Superior temporal gyrus (tissue), 1 donor: ENCODE measurements at regions not wholly inside any gene's neighbourhood (a gene's known extent, or its start where the extent isn't known, plus 50 kb on each side); places are given as distances from the start of the nearest gene placed in this dataset.
"Not testable (repeated sequence)": the region's sequence is repeated elsewhere in the genome, so short reads cannot be mapped to it uniquely, and the experiment has no call there.

Experiments
- DNase-seq: peaks from one replicate; pipeline ENCODE4 v3.0.0-alpha.2; 2016; ENCODE audit errors: extremely low spot score

DNA sequence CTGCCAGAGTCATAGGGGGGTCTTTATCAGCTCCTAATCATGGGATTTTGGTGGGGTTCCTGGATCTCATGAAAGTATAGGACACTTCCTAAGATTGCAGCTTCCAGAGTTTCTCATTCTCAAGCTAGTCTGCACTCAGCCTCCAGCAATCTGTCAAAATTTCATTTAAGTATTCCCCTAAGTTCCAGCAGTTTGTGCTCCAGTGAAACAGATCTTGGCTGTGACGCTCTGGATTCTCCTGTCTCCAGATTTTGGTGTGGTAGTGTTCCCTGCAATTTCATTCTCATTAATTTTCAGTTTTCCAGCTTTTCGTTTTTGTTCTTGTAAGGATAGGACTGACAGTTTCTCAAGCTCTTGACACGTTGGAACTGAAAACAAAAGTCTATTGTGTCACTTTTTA is 908.9 kb upstream of the MIR17HG start:
- no peak for DNase-seq

DNA sequence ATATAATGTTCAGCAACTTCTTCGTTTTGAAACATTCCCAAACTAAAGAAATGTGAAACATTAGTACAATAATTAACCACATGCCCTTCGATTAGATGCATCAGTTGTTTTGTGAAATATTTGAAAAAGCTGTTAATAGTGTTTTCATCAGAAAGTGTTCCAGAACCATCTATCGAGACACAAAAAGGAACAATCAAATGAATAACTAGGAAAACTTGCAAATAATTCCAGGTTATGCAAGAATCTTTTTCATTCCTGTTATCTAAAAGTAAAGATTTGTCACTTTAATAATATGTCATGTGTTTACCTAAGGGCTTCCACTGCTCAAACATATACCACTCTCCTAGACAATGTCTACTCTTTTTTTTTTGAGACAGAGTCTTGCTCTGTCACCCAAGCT is 904.2 kb upstream of the MIR17HG start:
- DNase-seq: no peak

DNA sequence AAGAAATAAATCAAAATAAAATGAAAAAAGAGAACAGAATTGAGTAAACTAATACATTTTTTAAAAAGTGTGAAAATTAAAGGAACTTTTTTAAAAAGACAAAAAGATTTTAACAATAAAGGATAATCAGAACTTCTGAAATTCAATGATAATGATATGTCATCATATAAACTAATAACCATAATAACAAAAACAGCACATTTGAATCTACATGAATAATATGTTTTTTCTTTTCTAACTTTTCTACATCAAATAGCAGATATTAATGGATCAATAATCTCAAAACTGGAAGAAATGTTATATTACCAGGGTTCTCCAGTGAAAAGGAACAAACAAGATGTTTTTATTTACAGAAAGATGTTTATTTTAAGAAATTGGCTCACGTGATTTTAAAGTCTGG is 903.3 kb upstream of the MIR17HG start:
- DNase-seq: no peak

DNA sequence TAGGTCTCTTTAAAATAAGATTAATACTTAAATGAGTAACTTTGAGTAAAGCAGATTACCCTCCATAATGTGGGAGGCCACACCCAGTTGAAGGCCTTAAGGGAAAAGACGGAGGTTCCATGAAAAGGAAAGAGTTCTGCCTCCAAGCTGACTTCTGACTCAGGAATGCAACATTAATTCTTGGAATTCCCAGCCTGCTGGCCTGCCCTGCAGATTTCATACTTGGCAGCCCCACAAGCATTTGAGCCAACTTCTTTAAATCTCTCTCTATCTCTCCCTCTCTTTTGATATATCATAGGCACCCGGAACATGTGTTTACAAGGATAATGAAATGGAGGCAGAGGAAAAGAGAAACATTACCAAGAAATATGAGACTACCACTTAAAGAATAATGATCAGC is 902.3 kb upstream of the MIR17HG start:
- no peak for DNase-seq

DNA sequence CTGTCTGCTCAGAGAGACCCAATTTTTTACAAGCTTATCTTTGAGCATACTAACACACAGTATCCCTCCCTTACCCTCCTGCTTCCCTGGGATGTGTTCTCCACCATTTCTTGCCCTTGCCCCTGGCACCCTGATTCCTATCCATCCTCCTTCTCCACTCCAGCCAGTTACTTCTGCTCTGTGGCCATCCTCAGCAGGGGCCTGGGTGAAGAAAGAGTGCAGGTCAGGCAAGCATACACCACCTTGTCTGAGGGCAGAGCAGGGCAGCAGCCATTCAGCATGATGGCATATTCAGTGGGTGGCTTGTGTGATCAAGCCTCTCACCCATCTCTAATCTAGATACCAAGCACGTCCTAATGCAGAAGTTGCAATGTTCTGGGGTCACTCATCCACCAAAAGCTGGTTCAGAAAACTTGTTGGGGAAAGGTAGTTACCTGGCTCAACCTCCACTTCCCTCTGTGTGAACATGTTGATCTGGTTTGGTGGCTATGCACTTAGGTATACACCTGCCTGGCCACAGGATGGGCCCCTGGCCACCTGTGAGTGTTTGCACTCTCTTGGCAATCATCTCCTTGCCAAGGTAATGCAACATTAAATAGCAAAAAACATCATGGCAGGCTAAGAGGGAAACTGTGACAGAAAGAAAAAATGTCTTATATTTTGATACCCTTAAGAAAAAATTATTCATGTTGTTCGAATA is 900.3 kb upstream of the MIR17HG start:
- DNase-seq: no peak

DNA sequence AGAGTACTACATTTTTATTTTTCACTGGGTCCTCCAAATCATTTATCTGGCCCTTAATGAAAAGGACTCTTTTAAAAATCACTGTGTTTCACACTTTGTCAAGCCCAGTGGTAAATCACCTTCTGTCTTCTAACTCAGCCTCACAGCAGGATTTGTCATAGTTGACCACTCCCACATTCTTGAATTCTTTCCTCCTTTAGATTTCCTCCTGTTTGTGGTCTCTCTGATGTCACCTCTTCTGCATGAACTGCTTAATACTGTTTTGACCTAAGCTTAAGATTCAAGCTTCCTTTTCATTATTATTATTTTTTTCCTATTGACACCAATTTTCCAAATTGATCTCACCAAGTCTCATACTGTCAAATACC is 899.8 kb upstream of the MIR17HG start:
- DNase-seq: no peak

DNA sequence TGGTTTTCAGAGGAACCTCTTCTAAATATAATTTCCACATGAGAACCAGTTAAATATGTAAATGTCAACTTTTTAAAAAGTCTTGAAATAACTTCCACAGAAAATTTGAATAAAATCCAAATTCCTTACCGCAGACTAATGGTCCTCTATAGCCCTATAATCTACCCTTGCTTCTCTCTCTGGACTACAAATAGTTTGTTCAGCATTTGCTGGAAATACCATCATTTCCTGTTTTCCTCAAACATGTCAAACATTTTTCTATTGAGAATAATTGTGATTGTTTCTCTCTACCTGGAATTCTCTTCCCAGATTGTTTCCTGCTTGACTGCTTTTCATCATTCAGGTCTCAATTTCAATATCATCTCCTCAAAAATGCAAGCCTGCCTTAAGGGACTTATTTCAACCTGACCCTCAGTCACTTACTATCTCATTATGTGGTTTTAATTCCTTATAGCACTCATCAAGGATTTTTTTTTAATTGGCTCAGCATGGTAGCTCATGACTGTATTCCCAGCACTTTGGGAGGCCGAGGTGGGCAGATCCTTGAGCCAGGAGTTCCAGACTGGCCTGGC is 898.9 kb upstream of the MIR17HG start:
- DNase-seq: no peak

DNA sequence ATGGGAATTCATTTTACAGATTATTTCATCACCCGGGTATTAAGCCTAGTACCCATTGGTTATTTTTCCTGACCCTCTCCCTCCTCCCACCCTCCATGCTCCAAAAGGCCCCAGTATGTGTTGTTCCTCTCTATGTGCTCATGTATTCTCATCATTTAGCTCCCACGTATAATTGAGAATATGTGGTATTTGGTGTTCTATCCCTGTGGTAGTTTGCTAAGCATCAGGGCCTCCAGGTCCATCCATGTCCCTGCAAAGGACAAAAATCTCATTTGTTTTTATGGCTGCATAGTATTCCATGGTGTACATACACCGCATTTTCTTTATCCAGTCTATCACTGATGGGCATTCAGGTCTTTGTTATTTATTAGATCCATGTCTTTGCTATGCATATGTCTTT is 894.1 kb upstream of the MIR17HG start:
- no peak for DNase-seq

DNA sequence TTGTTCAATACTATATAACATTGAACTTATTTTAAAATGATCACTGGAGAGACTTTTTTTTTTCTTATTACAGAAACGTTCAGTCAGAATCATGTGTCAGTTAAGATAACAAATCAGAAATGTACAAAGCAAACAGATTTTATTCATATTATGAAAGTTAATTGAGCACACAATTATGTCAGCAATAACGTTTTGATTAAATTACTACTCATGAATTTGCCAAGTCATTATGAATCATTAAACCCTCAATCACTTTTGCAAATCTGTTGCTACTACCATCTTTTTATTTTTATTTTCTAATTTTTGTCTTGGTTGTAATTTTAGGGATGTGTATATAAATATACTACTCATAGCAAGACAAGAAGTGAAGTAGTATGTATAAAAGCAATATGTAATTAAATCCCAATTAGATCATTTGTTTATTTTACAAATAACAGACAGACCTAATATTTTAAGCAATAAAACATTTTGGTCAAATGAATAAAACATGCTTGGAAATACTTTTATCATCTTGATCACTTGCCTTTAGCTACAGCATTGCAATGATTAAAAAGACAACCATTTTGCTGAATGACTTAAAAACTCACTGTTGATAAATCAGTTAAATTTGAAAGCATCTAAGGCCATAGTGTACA is 893.4 kb upstream of the MIR17HG start:
- DNase-seq: no peak

DNA sequence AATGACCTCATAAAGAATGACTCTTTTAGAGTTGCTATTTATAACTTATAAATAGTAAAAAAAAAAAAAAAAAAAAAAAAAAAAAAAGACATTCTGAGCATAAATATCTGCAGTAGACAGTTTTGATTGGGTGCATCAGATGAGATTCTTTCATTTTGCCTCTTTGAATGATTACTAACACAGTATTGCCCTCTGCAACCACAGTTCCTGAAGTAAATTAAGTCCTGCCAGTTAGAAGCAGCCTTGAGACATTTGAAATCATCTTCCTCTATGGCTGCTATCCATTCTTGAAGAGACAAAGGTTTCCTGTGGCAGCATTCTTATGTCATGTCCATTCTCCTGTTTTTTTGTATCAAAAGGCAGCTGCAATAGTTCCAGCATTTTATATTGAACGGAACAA is 892.4 kb upstream of the MIR17HG start:
- DNase-seq: no peak

DNA sequence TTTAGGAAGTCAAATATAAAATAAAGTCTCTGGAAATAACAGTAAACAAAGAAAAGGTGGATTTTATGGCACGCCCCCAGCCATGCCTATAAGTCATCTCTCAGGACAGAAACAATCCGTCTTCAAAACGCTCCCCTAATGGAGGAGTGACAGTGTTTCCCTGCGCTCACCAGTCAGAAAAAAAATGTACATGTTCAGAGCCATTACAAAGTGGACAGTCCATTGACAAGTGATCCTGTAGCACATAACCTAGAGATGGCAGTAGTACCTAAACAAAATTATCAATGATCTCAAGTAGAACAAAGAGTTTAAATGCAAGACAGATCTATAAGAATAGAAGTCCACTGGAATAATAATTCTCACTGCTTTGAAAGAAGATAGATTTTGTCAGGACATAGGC is 891.7 kb upstream of the MIR17HG start:
- no peak for DNase-seq

DNA sequence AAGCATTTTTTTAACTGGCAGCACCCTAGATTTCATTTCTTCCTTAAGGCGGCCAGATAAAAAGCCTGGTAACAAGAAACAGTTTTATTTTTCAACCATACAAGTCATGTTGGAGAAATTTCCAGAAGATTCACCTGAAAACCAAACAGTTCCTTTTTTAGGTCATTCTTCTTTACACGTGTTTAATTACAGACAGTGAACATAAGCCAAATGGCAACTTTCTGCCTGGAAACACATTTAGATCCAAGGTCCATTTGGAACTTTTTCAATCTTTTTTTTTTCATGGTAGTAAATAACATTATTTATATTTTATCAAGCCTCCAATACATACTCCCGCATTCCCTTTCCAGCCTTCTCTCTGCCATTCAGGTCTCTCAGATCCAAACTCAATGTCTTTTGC is 886.1 kb upstream of the MIR17HG start:
- no peak for DNase-seq

DNA sequence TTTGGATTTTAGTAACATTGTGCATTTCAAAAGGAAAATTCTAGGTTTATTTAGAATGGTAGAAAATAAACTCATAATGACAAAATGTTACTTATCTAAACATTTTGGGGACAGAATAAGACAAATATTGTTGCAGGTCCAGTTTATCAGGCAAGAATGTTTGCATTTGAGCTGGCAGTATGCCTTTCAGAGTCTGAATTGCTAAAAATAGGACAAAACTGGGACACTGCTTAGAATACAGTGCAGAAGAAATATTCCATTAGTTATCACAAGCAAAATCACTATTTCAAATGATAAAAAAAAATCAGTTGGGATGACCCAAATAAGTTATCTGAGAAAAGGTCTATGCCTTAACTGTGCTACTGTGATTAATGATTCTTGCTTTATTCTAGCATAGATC is 870.3 kb upstream of the MIR17HG start:
- peak; percentile 31 for DNase-seq

DNA sequence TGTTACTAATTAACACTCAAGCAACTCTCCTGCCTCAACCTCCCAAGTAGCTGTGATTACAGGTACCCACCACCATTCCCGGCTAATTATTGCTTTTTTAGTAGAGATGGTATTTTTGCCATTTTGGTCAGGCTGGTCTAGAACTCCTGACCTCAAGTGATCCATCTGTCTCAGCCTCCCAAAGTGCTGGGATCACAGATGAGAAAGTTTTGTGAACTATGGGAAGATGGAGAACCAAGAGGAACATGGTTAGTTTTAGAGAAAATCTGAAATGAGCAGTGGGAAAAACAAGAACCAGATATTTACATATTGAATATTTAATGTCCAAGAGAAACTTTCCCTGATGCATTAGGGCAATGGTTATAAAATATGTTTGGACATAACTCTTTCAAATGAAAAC is 863.6 kb upstream of the MIR17HG start:
- no peak for DNase-seq

DNA sequence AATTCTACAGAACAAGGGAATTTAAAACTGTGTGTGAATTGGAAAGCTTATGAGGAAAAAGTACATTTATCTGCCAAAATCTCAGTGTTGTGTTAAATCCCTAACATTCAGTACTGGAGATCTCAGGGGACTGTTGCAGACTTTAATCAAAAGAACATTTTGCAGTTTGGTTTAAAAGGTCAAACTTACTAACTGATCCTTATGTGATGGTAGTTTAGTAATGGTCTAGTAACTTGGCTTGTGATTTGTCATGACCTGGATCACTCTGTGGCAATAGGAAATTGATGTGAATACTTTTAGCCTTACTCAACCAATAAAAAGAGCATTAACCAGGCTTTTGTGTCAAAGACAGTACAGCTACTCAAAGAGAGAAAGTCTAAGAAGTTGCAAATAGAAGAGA is 862.1 kb upstream of the MIR17HG start:
- no peak for DNase-seq

DNA sequence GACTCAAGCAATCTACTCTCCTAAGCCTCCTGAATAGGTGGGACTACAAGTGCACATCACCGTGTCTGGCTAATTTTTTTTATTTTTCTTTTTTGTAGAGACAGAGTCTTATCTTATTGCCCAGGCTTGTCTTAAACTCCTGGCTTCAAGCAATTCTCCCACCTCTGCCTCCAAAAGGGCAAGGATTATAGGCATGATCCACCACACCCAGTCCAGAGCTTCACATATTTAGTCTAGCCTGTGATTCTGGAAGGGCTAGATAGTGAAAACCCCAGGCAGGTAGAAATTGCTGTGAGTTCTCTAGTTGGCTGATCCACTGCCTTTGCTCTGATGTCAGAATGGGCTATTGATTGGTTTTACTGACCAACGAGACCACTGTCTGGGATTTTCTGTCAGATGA is 854.6 kb upstream of the MIR17HG start:
- DNase-seq: no peak

DNA sequence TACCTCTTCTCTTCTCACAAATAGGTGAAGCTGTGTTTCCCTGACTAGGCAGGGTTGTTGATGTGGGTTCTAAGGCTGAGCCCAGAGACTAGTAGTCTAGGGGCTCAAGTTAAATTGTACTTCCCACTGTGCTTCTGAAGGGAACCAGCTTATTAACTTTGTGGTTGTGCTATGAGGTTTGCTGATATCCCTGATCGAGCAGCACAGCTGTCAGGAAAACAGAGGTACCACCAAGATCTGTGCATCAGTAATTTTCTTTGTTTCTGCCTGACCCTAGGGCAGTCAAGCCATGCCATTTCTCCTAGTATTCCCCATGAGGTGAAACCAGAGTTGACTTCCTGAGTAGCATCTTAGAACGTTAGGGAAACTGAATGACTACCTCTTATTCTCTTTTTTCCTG is 853.8 kb upstream of the MIR17HG start:
- DNase-seq: no peak

DNA sequence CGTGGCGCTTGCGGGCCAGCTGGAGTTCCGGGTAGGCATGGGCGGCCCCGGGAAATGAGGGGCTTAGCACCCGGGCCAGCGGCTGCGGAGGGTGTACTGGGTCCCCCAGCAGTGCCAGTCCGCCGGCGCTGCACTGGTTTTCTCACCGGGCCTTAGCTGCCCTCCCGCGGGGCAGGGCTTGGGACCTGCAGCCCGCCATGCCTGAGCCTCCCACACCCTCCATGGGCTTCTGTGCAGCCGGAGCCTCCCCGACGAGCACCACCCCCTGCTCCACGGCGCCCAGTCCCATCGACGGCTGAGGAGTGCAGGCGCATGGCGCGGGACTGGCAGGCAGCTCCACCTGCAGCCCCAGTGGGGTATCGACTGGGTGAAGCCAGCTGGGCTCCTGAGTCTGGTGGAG is 852.6 kb upstream of the MIR17HG start:
- not testable (repeated sequence) for DNase-seq

DNA sequence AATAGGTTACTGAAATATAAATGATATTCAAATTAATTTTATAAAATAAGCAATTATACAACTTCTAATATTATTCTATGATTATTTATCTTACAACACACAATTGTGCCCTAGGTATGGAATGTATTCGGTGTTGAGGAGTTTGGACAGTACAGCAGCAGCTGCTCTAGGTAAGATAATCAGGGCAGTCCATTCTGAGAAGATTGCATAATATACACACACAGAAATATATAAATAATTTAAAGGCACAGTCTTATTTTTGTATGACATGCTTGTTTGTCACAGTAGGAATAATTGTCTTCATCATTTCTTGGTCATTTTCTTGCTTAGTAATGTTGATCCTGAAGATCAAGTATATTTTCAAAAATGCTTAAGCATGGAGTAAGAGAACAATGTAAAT is 849.4 kb upstream of the MIR17HG start:
- no peak for DNase-seq

DNA sequence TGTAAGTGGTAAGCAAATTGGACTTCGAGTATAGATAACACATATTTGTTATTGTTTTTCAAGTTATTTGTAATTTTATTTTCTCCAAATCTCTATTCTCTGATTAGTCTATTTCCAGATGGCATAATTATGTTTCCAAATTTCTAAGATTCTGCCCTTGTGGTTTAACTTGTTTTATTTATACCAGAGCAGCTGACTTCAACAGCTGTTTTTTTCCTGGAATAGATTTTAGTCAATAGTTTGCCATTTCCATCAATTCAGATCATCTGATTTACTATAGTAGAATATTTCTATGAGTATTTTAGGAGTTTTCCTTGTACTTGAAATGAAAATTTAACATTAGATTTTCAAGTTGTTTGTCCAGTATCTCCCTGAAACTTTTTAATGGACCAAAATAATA is 848.7 kb upstream of the MIR17HG start:
- DNase-seq: no peak

DNA sequence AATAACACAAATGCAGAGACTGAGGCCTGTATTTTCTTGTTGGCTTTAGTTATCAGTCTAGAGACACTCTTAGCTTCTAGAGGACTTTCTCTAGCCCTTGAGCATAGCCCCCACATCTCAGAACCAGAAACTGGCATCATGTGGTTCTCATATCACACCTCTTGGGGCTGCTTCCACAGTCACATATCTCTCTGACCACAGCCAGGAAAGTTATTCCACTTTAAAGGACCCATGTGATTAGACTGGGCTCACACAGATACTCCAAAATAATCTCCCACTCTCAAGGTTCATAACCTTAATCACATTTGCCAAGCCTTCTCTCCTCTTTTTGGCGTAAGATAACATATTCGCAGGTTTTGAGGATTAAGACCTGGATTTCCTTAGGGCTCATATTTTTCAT is 846.9 kb upstream of the MIR17HG start:
- no peak for DNase-seq

DNA sequence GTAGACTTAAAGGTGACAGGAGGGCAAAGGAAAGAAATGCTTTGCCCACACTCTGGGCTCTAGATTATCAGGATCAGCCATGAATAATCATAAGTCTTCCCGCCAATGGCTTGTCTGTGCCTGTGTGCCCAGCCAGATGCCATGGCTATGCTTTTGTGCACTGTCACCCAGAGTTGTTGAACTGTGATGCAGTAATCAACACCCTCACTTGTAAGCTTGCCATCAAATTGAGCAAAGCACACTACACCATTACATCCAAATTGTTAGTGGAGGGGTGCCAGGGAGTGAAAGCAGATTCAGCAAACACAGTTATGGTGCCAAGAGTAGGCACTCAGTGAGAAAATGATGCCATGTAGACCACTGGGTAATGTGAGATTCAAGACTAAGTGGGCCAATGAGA is 845.3 kb upstream of the MIR17HG start:
- no peak for DNase-seq

DNA sequence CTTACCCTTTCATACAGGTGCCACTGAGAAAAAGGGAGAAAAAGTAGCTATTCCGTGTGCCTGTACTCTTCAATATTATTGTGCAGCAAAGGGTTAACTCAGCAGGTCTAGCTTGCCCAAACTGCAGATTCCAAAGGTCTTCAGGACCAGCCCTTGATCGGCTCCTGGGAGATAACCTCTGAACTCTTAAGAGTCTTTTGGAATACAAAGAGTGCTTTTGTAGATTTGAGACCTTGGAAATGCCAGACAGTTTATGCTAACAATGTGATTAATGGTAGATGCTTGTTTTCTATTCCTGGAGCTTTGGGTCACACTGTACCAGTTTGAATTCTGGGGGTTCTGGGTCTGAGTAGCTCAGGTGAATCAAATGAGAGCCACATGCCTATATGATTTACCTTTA is 844.7 kb upstream of the MIR17HG start:
- no peak for DNase-seq

DNA sequence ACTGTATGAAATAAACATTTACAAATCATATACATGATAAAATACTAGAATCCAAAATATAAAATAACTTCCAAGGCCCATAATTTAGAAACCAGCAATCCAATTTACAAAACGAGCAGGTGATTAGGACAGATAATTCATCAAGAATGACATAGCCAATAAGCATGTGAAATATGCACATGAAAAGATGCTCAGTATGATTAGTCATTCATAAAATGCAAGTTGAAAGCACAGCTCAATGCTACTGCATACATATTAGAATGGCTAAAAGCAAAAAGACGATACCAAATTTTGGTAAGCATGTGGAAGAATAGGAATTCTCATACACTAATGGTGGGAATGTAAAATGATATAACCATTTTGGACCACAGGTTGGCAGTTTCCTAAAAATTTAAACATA is 837.2 kb upstream of the MIR17HG start:
- no peak for DNase-seq
